ENCODE measurements at regions not wholly inside any gene's neighbourhood (a gene's known extent, or its start where the extent isn't known, plus 50 kb on each side); places are given as distances from the start of the nearest gene placed in this dataset.

- TF ChIP-seq CTCF (conservative IDR thresholded peaks at IDR 0.05) (no peak), ZFX (IDR thresholded peaks at IDR 0.05) (no peak)
Measured at GRCh38 chrX:43064096-43064495, 286.1 kb upstream of the PPP1R2C start.
